Upper lobe of right lung (tissue), 1 donor: ENCODE measurements at regions not wholly inside any gene's neighbourhood (a gene's known extent, or its start where the extent isn't known, plus 50 kb on each side); places are given as distances from the start of the nearest gene placed in this dataset.

Experiments used
- ATAC-seq: fragments of 200-7000 bp; cut with Tn5 transposase; one replicate; pipeline ENCODE4 v1.9.1; 2020; ENCODE audit warnings: mild to moderate bottlenecking, moderate library complexity
- DNase-seq: peaks from one replicate; pipeline ENCODE4 v3.0.0-alpha.2; 2020
- H3K27ac ChIP-seq: fragments of 200-600 bp; one replicate; pipeline ENCODE4 v1.8.0; 2022
- H3K27me3 ChIP-seq: fragments of 200-600 bp; one replicate; pipeline ENCODE4 v1.8.0; 2022; ENCODE audit warnings: mild to moderate bottlenecking
- H3K36me3 ChIP-seq: fragments of 200-600 bp; one replicate; pipeline ENCODE4 v1.8.0; 2022
- H3K4me1 ChIP-seq: fragments of 200-600 bp; one replicate; pipeline ENCODE4 v1.8.0; 2022
- H3K4me3 ChIP-seq: fragments of 200-600 bp; one replicate; pipeline ENCODE4 v1.8.0; 2022; ENCODE audit warnings: mild to moderate bottlenecking
- H3K9me3 ChIP-seq: fragments of 200-600 bp; one replicate; pipeline ENCODE4 v1.8.0; 2022
- CTCF ChIP-seq: fragments of 200-600 bp; IDR thresholded peaks from one replicate; pipeline ENCODE4 v1.8.0; 2022; ENCODE audit warnings: antibody characterized with exemption
- intact Hi-C: fragments of 100-400 bp; cut with DNase I; formaldehyde crosslinking; loops from one replicate; pipeline ENCODE4 v1.11.0; 2022
- donor health status: DM: no; HTN: yes; CAD: no; lungs with severe emphysema.

- ATAC-seq (no peak), DNase-seq (no peak)
- H3K4me3 ChIP-seq, result no peak overlapping the region
- H3K36me3 ChIP-seq, result no peaks in the 10 kb centered on the region
- H3K27me3 ChIP-seq, result no peaks in the 10 kb centered on the region
- H3K9me3 ChIP-seq, result no peaks in the 10 kb centered on the region
- no peak overlapping the region for H3K27ac ChIP-seq
- no peaks in the 10 kb centered on the region for H3K4me1 ChIP-seq
- intact Hi-C loops, result no loop called here
- TF ChIP-seq CTCF, result no peak
Observed at GRCh38 chr5:29894668-29895067, 1298.8 kb upstream of the CDH6 start.

- intact Hi-C loops, result no loop called here
- H3K36me3 ChIP-seq, result no peaks in the 10 kb centered on the region
- H3K9me3 ChIP-seq, result no peaks in the 10 kb centered on the region
- no peaks in the 10 kb centered on the region for H3K4me1 ChIP-seq
- ATAC-seq (no peak), DNase-seq (no peak)
- H3K27me3 ChIP-seq, result no peaks in the 10 kb centered on the region
- H3K4me3 ChIP-seq, result no peak overlapping the region
- no peak overlapping the region for H3K27ac ChIP-seq
- TF ChIP-seq CTCF, result no peak
Observed at GRCh38 chr5:29889051-29889450, 1304.4 kb upstream of the CDH6 start.

GRCh38 chr5:29885595-29885994 is 1307.9 kb upstream of the CDH6 start:
- Histone ChIP-seq H3K27me3 (no peaks in the 10 kb centered on the region), H3K4me1 (no peaks in the 10 kb centered on the region), H3K4me3 (no peak overlapping the region), H3K27ac (no peak overlapping the region), H3K9me3 (no peaks in the 10 kb centered on the region), H3K36me3 (no peaks in the 10 kb centered on the region)
- intact Hi-C loops, result no loop called here
- ATAC-seq (no peak), DNase-seq (no peak)
- TF ChIP-seq CTCF, result no peak

- Histone ChIP-seq H3K4me1 (no peaks in the 10 kb centered on the region), H3K27me3 (no peaks in the 10 kb centered on the region), H3K4me3 (no peak overlapping the region), H3K27ac (no peak overlapping the region), H3K9me3 (no peaks in the 10 kb centered on the region), H3K36me3 (no peaks in the 10 kb centered on the region)
- no peak for ATAC-seq
- TF ChIP-seq CTCF, result no peak
- intact Hi-C loops, result no loop called here
- DNase-seq, result no peak
Observed at GRCh38 chr5:29882036-29882435, 1311.5 kb upstream of the CDH6 start.

- Histone ChIP-seq H3K27me3 (no peaks in the 10 kb centered on the region), H3K4me1 (no peaks in the 10 kb centered on the region), H3K27ac (no peak overlapping the region), H3K4me3 (no peak overlapping the region), H3K36me3 (no peaks in the 10 kb centered on the region), H3K9me3 (no peaks in the 10 kb centered on the region)
- DNase-seq (no peak), ATAC-seq (no peak)
- no peak for TF ChIP-seq CTCF
- intact Hi-C loops, result no loop called here
Observed at GRCh38 chr5:29879401-29879800, 1314.1 kb upstream of the CDH6 start.

GRCh38 chr5:29878599-29878998 is 1314.9 kb upstream of the CDH6 start:
- Histone ChIP-seq H3K4me3 (no peak overlapping the region), H3K4me1 (no peaks in the 10 kb centered on the region), H3K27ac (no peak overlapping the region), H3K27me3 (no peaks in the 10 kb centered on the region), H3K9me3 (no peaks in the 10 kb centered on the region), H3K36me3 (no peaks in the 10 kb centered on the region)
- DNase-seq (no peak), ATAC-seq (no peak)
- intact Hi-C loops, result no loop called here
- no peak for TF ChIP-seq CTCF
